B cell (primary cell): ENCODE measurements at regions not wholly inside any gene's neighbourhood (a gene's known extent, or its start where the extent isn't known, plus 50 kb on each side); places are given as distances from the start of the nearest gene placed in this dataset.

Source experiments
- ATAC-seq: fragments of 200-7000 bp; cut with Tn5 transposase; one replicate; pipeline ENCODE4 v1.10.0; 2021; ENCODE audit warnings: low read depth, mild to moderate bottlenecking, moderate number of reproducible peaks, moderate library complexity
- CTCF ChIA-PET: fragments of 350-600 bp; sonication (Branson Sonifier 250); formaldehyde crosslinking; loops from one replicate; lab custom pipeline; 2021; ENCODE audit warnings: antibody characterized with exemption, inconsistent platforms; lab: Charles Lee
- POLR2A ChIA-PET: fragments of 350-600 bp; sonication (Branson Sonifier 250); formaldehyde crosslinking; loops from one replicate; lab custom pipeline; 2021; ENCODE audit warnings: antibody characterized with exemption; lab: Charles Lee
- DNase-seq: peaks from one replicate; pipeline ENCODE4 v3.0.0; 2013
- H2AFZ ChIP-seq: 2 replicates; pipeline ENCODE4 v1.6.1; 2012; ENCODE audit warnings: mild to moderate bottlenecking, low read depth, low read length; ENCODE audit not compliant: insufficient read depth, poor library complexity, severe bottlenecking
- H3K27ac ChIP-seq, 2 donors: 1 replicate in 1 of 2; 2 replicates in 1 of 2; pipeline ENCODE4 v1.5.1; 2012 to 2013; ENCODE audit warnings: low read length in 2 of 2, mild to moderate bottlenecking in 2 of 2, moderate library complexity in 1 of 2
- H3K27me3 ChIP-seq, 4 experiments: fragments of 200-600 bp in 1 of 4; sonication (generic) in 1 of 4; replicated peaks in 1 of 4; 1 replicate in 2 of 4; 2 replicates in 2 of 4; pipeline versions ENCODE4 v1.6.1 to v1.7.0; 2013 to 2016; ENCODE audit warnings: low read length in 3 of 4, mild to moderate bottlenecking in 2 of 4, mixed read lengths in 1 of 4, moderate library complexity in 1 of 4; ENCODE audit not compliant: insufficient read depth in 4 of 4, control insufficient read depth in 3 of 4; ENCODE audit errors: control extremely low read depth in 1 of 4
- H3K36me3 ChIP-seq, 2 experiments: replicated peaks in 1 of 2; 1 replicate in 1 of 2; 2 replicates in 1 of 2; pipeline versions ENCODE4 v1.6.1 to v1.7.1; 2013; ENCODE audit warnings: low read length in 1 of 2; ENCODE audit not compliant: insufficient read depth in 2 of 2, control insufficient read depth in 1 of 2; ENCODE audit errors: control extremely low read depth in 1 of 2, extremely low read depth in 1 of 2
- H3K4me1 ChIP-seq, 2 donors: fragments of 200-600 bp in 1 of 2; sonication (generic) in 1 of 2; 1 replicate in 1 of 2; 2 replicates in 1 of 2; pipeline versions ENCODE4 v1.5.1 to v1.6.1; 2013 to 2017; ENCODE audit warnings: low read length in 2 of 2; ENCODE audit not compliant: control insufficient read depth in 2 of 2, insufficient read depth in 2 of 2
- H3K4me2 ChIP-seq: replicated peaks from 2 replicates; pipeline ENCODE3; 2012; ENCODE audit warnings: mild to moderate bottlenecking, low read depth, low read length; ENCODE audit not compliant: poor library complexity, severe bottlenecking
- H3K4me3 ChIP-seq, 5 experiments: fragments of 200-600 bp in 1 of 5; sonication (generic) in 1 of 5; 1 replicate in 3 of 5; 2 replicates in 2 of 5; pipeline versions ENCODE4 v1.5.1 to v1.7.0; 2011 to 2016; ENCODE audit warnings: low read length in 4 of 5, mild to moderate bottlenecking in 4 of 5, low read depth in 2 of 5, control low read depth in 1 of 5, moderate library complexity in 1 of 5; ENCODE audit not compliant: insufficient read depth in 1 of 5; ENCODE audit errors: control extremely low read depth in 1 of 5, extremely low read depth in 1 of 5
- H3K79me2 ChIP-seq: fragments of 200-600 bp; sonication (generic); one replicate; pipeline ENCODE4 v1.6.0; 2016; ENCODE audit warnings: low read length; ENCODE audit not compliant: control insufficient read depth, insufficient read depth
- H3K9ac ChIP-seq: fragments of 200-600 bp; sonication (generic); 2 replicates; pipeline ENCODE4 v1.6.1; 2017; ENCODE audit warnings: mild to moderate bottlenecking, low read length, moderate library complexity
- H3K9me3 ChIP-seq, 3 donors: one replicate each; pipeline versions ENCODE4 v1.6.1 to v1.7.1; 2013; ENCODE audit warnings: low read length in 2 of 3; ENCODE audit not compliant: control insufficient read depth in 2 of 3, insufficient read depth in 1 of 3; ENCODE audit errors: control extremely low read depth in 1 of 3
- H4K20me1 ChIP-seq: 2 replicates; pipeline ENCODE4 v1.6.0; 2012; ENCODE audit warnings: mild to moderate bottlenecking, low read length; ENCODE audit not compliant: insufficient read depth, control insufficient read depth, poor library complexity, severe bottlenecking
- H3K27ac Mint-ChIP-seq: one replicate; pipeline ENCODE4 v1.8.0; 2021; ENCODE audit warnings: mixed read lengths
- H3K27me3 Mint-ChIP-seq: one replicate; pipeline ENCODE4 v1.8.0; 2021; ENCODE audit warnings: mixed read lengths
- H3K4me1 Mint-ChIP-seq: one replicate; pipeline ENCODE4 v1.8.0; 2021; ENCODE audit warnings: mixed read lengths
- H3K4me3 Mint-ChIP-seq: one replicate; pipeline ENCODE4 v1.8.0; 2021; ENCODE audit warnings: mixed read lengths
- H3K9me3 Mint-ChIP-seq: one replicate; pipeline ENCODE4 v1.8.0; 2022; ENCODE audit warnings: mixed read lengths; ENCODE audit not compliant: insufficient read depth
- CTCF ChIP-seq: fragments of 200-600 bp; IDR thresholded peaks from one replicate; pipeline ENCODE4 v1.8.0; 2022; ENCODE audit warnings: antibody characterized with exemption, mild to moderate bottlenecking
- EZH2 ChIP-seq: IDR thresholded peaks from 2 replicates; pipeline ENCODE4 v1.6.1; 2012; ENCODE audit warnings: borderline replicate concordance, low read depth, mild to moderate bottlenecking, moderate library complexity, low read length; ENCODE audit not compliant: insufficient read depth, poor library complexity, severe bottlenecking
- WGBS: methylation state at CpG from one replicate; pipeline ENCODE4 v1.1.5; 2013; ENCODE audit warnings: missing lambda C conversion rate; ENCODE audit not compliant: insufficient coverage; 5-methylcytosine and 5-hydroxymethylcytosine counted together
- intact Hi-C: fragments of 100-400 bp; cut with micrococcal nuclease; formaldehyde crosslinking; loops from one replicate; pipeline ENCODE4 v1.10.0; 2022

- Mint-ChIP-seq H3K9me3 (peaks cover 2% of the 10 kb centered on the region), H3K4me3 (no peak overlapping the region), H3K27ac (no peak overlapping the region), H3K27me3 (no peaks in the 10 kb centered on the region), H3K4me1 (peaks cover 16% of the 10 kb centered on the region)
- ChIA-PET POLR2A (no interaction called here), CTCF (interaction anchor here (0.5 kb wide), 1 partner anchor 39 kb away, joined by 4 read pairs; no protein-coding TSS in a partner anchor)
- intact Hi-C loops = no loop called here
- no peaks in the 10 kb centered on the region for H3K27me3 ChIP-seq
- no peak overlapping the region for H3K9ac ChIP-seq
- no peak overlapping the region for H3K4me2 ChIP-seq
- H4K20me1 ChIP-seq = no peaks in the 10 kb centered on the region
- H3K4me3 ChIP-seq = no peak overlapping the region
- ATAC-seq (no peak), DNase-seq (no peak)
- H2AFZ ChIP-seq = no peak overlapping the region
- TF ChIP-seq CTCF (no peak), EZH2 (no peak)
- peaks cover 0 to under 1% (median 0%) of the 10 kb centered on the region in 3 donors for H3K9me3 ChIP-seq
- no peak overlapping the region for H3K27ac ChIP-seq
- peaks cover 26 to 28% of the 10 kb centered on the region in 2 donors for H3K4me1 ChIP-seq
- H3K36me3 ChIP-seq = no peaks in the 10 kb centered on the region
- H3K79me2 ChIP-seq = no peaks in the 10 kb centered on the region
Measured at GRCh38 chr12:89155826-89156225, 196.5 kb downstream of the DUSP6 start.

GRCh38 chr12:89154743-89155499 is 197.4 kb downstream of the DUSP6 start:
- H3K4me1 Mint-ChIP-seq = peaks cover 16% of the 10 kb centered on the region
- Histone ChIP-seq H3K4me3 (no peak overlapping the region), H3K27me3 (no peaks in the 10 kb centered on the region), H2AFZ (no peak overlapping the region), H3K4me1 (peaks cover 17 to 18% of the 10 kb centered on the region in 2 donors), H4K20me1 (no peaks in the 10 kb centered on the region), H3K27ac (no peak overlapping the region), H3K4me2 (no peak overlapping the region), H3K36me3 (no peaks in the 10 kb centered on the region), H3K79me2 (no peaks in the 10 kb centered on the region), H3K9ac (no peak overlapping the region), H3K9me3 (peaks cover 0 to 1% (median 0%) of the 10 kb centered on the region in 3 donors)
- H3K27me3 Mint-ChIP-seq = no peaks in the 10 kb centered on the region
- H3K4me3 Mint-ChIP-seq = no peak overlapping the region
- POLR2A ChIA-PET = no interaction called here
- DNase-seq (no peak), ATAC-seq (no peak)
- no peak overlapping the region for H3K27ac Mint-ChIP-seq
- no peak for TF ChIP-seq EZH2
- TF ChIP-seq CTCF = no peak
- CTCF ChIA-PET = no interaction called here
- intact Hi-C loops = no loop called here
- WGBS = no CpG with 5 or more reads among the region's 4 CpGs
- H3K9me3 Mint-ChIP-seq = peaks cover 2% of the 10 kb centered on the region
